ENCODE measurements at regions not wholly inside any gene's neighbourhood (a gene's known extent, or its start where the extent isn't known, plus 50 kb on each side); places are given as distances from the start of the nearest gene placed in this dataset.

DNA sequence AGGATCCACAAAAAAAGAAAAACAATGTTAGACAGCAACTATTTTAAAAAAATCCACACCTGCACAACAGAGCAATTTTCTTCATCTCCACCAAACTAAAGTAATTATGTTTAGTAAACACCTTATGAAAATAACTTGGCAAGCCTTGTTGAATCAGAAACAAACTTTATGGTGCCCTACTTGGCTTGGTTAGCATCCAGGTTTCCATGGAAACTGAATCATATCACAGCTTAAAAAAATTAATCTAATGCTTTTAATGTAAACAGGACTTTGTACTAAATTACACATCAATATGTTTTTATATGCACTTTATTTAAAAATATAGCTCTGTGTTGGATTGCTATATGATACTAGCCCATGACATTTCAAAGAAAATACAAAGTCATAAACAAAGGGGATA is 1882.4 kb downstream of the SUCLG1 start:
- DNase-seq = no peak

DNA sequence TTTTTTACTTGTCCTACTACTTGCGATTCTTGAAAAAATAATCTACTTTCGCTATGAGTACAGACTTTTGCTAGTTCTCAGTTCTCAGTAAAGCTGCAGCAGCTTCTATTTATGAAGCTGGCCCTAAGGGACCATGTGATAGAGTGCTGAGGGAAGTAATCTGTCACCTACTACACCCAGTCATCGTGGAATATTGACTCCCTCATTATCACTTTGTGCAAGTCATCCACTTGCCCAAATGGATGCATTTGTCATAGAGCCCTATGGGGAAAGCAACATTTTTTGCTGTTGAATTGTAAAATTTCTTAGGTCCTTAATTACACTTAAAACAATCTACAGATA is 1919.8 kb downstream of the SUCLG1 start:
- DNase-seq = no peak

DNA sequence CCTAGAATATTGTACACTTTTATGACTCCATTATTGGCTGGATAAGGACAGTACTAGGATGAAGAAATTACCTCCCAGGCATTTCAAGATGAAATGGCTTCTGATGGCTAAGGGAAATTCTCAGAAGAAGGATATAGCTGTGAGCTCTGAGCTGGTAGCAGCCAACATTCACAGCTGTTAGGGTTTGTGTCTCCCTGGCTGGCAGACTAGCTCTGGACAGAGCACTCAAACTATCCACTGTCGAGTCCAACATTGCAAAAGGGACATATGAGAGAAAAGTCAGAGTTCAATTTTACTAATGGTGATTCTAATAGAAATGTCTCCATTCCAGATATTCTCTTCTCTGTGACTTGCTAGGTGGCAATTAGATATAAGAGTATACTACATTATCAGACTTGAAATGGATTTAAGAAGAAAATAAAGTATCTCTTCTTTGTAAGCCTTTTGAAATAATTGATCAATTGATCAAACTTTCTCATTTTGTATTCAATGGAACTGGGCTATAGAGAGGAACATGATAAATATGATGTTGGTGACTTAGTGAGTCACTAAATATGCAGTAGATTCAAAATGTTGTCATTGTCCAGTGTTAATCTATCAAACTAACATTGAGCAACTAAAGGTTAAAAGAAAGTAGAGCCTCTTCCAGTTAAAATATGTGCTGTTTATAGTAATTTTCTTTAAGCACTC is 1920.3 kb downstream of the SUCLG1 start:
- DNase-seq = no peak

GRCh38 chr2:82528288-82528687 is 1930.8 kb downstream of the SUCLG1 start:
- DNase-seq = no peak

GRCh38 chr2:82527124-82527523 is 1932.0 kb downstream of the SUCLG1 start:
- peak; percentile 12 to 24 for DNase-seq

GRCh38 chr2:82526277-82526676 is 1932.8 kb downstream of the SUCLG1 start:
- no peak for DNase-seq

DNA sequence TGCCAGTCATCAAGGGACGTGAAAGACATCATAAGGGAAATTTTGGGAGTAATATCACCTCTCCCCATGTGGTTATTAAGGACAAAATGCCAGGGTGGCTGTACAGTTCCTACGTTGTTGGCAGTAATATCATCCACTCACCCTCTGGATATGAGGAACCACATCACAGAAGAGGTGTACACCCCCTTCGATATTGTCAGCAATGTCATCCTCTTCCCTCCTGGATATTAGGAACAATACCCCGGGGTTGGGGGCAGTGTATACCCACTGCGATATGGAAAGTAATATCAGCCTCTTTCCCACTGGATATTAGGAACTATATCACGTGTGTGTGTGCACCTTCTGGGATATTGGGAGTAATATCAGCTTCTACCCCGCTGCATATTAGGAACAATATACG is 1933.3 kb downstream of the SUCLG1 start:
- no peak for DNase-seq

DNA sequence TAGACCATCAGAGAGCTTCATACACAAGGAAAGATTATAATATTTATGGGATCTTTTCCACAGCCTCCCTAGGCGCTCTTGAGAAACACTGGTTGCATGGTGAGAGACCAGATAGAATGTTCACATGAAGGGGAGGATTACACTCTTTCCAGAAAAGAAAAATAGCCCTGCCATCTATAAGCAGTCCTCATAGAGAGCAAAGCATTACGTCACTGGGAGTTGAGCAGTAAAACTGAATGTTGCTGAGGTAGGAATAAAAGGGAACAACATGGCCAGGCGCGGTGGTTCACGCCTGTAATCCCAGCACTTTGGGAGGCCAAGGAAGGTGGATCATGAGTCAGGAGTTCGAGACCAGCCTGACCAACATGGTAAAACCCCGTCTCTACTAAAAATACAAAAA is 1934.3 kb downstream of the SUCLG1 start:
- no peak for DNase-seq

GRCh38 chr2:82511894-82512293 is 1947.2 kb downstream of the SUCLG1 start:
- no peak for DNase-seq

- DNase-seq = no peak
Measured at GRCh38 chr2:82508702-82509101, 1950.4 kb downstream of the SUCLG1 start.

DNA sequence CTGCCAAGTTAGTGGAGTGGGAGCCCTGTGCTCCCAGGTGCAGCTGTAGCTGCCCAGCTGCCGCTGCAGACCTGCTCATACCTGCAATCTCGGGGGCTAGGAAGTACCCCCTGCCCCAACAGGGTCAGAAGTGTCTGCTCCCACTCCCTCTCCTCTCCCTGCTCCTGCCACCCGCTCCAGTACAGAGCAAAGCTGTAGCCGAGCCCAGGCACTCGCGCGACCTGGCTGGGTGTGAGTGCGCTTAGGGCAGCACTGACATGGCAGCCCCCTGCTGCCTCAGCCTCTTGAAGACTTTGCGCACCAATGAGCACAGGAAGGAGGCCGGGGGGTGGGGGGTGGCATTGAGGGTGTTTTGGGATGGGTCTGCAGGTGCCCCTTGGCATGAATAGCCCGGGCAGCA is 1951.4 kb downstream of the SUCLG1 start:
- DNase-seq = no peak

GRCh38 chr2:82501217-82501616 is 1957.9 kb downstream of the SUCLG1 start:
- no peak for DNase-seq

DNA sequence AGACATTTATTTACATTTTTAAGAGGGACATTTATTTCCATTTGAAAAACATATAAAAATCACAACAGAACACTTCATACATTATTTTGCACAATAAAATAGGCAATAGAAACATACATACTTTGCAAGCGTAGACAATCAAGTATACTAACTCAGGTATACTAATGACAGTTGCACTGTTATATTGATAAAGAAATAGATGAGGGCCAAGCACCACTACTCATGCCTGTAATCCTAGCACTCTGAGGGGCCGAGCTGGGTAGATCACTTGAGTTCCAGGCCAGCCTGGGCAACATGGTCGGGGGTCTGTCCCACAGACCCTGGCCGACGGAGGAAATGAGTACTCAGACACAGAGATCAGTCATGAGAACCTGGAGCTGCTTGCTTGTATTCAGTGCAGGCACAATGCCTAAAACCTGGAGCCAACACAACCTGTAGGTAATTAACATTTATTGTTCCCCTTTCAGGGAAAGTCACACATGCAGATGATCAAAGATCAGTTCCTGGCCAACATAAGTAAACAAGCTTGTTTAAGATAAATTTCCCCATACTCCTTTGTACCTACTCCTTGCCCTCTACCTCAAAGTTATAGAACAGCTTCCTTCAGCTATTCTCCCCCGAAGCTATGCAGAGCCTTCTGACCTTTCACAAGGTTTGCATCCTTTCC is 1960.2 kb downstream of the SUCLG1 start:
- DNase-seq = no peak

DNA sequence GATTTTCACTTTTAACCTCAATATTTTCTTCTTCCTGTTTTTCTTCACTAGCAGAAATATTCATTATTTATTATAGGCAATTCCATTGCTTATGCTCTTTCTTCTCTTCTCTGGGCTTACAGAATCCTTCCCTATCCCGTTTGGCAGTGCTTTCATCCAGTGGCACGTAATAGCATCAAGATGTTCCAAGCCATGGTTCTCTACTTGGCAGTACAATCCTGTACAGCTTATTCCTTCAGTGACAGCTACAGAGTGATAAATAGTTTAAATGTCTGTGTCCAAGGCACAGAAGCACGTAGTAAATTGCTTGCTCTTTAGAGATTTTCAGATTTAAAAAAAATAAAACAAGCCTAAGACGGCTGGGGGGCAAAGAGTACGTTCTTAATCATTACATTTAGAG is 1964.3 kb downstream of the SUCLG1 start:
- DNase-seq = no peak

DNA sequence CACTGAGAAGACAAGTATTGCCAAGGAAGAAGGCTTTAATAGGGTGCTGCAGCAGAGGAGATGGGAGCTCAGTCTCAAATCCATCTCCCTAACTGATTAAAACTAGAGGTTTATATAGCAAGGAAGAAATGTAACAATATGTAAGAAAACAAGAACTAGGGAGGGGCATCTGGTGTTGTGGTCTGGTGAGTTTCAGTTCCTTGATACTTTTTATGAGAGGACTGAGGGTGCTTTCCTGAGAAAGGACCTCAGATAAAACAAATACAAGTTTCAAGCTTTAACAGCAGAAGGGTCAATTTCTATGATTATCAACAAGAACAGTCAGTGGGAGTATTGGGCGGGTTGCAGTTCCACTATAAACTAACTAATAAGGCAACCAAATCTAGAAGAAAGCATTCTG is 1967.5 kb downstream of the SUCLG1 start:
- no peak for DNase-seq

DNA sequence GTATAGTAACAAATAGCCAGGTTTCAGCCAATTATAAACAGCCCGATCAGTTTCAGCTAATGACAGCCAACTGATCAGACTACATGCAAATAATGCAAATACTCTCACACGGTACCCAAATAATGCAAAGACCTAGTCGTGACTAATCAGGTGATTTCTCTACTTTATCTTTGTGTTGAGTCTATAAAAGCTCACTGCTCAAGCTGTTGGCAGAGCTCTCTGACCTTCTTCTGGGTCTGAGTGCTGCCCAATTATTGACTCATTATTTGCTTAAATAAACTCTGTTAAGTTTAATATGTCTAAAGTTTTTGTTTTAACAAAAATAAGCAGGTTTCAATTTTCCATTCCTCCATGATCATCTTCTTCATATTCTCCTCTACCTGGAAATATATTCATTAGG is 1971.7 kb downstream of the SUCLG1 start:
- DNase-seq = no peak

DNA sequence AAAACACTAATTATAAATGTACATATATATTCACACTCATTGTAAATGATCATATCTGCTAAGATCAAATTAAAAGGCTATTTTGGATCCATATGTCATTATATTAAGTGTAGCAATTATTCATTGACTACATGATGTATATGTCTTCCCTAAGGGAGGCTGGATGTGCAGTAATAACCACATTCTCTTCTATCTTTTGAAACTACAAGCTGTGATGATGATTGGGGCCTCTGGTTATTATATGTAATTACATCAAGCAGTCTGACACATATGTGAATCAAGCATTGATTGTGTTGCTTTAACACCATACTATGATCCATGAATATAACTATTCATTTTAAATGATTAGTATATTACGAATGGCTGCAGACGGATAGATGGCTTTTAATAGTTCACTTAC is 1973.4 kb downstream of the SUCLG1 start:
- DNase-seq = no peak

DNA sequence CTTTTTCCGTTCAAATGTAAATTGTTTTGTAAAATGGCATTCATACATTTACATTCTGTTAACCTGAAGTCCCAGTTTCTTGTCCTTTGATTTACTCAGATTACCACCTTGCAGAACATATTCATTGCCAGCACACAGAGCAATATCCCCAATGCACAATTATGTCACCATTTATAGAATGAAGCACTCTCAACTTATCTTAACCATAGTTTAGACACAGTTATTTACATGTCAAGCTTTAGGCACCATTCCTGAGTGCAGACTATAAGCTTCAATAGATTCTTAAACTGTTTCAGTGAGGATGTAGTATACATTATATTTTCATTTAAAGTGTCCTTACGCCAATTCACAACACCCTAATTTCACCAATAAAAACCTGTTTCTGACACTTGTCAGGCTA is 1977.9 kb downstream of the SUCLG1 start:
- no peak for DNase-seq

GRCh38 chr2:82478641-82479040 is 1980.4 kb downstream of the SUCLG1 start:
- peak in 1 of 2 experiments; percentile 50 for DNase-seq

GRCh38 chr2:82476094-82476493 is 1983.0 kb downstream of the SUCLG1 start:
- DNase-seq = no peak

- DNase-seq = no peak
Measured at GRCh38 chr2:82428251-82428650, 2030.8 kb downstream of the SUCLG1 start.

DNA sequence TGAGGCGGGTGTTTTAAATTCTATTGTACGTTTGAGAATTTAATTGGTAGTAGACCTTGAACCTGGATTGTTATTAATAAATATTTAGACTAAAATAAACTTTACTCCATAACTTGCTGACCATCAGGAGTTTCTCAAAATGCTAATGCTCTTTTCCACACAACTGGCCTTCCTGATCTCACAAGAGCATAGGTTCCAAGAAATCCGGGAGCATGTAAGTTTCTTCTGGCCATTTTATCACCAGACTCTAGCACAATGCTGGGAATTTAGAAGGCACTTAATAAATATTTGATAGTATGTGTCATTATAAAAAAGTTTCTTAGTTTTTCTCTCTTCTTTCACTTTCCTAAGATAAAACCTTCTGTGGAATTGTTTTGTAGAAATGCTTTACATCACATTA is 2047.1 kb downstream of the SUCLG1 start:
- DNase-seq = no peak

DNA sequence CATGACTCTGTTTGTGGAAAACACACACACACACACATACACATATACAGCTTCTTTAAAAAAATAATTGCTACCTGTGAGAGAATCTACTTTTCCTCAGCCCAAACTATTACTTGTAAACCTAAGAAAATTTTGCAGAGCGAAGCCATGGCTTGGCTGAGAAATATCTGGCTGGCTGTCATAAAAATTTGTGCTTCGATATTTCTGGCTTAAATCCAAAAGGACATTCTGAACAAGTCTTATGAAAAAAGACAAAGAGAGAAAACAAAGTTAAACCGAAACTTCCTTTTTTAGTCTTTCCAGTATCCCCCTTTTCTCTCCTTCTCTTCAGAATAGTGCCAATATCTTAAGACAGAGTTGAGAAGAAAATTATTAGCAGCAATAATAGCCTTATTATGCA is 2048.0 kb downstream of the SUCLG1 start:
- DNase-seq = no peak

DNA sequence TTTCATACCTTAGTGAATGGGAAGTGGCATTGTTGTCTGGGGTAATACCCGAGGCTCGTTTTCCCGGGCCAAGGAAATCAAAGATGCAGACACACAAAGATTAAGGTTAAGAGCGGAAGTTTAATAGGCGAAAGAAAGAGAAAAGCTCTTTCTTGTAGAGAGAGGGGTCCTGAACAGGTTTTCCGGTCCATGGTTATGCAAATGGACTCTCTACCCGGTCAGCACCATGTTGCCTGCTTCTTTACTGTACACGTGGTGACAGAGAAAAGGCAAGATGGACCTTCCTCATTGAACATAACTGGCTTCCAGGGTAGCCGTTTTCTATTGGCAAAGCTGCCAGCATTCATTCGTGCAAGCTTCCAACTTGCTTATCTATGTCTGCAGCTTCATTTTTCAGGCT is 2063.5 kb downstream of the SUCLG1 start:
- DNase-seq = no peak

DNA sequence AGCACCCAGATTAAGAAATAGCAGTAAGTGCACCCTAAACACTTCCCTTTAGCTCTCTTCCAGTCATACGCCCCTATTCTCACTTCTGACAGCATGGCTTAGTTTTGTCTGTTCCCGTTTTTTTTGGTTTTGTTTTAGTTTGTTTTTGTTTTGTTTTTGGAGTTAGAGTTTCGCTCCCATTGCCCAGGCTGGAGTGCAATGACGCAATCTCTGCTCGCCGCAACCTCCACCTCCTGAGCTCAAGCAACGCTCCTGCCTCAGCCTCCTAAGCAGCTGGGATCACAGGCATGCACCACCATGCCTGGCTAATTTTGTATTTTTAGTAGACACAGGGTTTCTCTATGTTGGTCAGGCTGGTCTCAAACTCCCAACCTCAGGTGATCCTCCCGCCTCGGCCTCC is 2067.7 kb downstream of the SUCLG1 start:
- no peak for DNase-seq
